T47D (cell line): ENCODE measurements at regions not wholly inside any gene's neighbourhood (a gene's known extent, or its start where the extent isn't known, plus 50 kb on each side); places are given as distances from the start of the nearest gene placed in this dataset.

Source experiments
- DNase-seq, 2 experiments: peaks; one replicate each; pipeline versions ENCODE4 v3.0.0 to v3.0.0-alpha.2; 2011 to 2012; ENCODE audit warnings: low read depth in 1 of 2, low spot score in 1 of 2
- JUND ChIP-seq: IDR thresholded peaks from 2 replicates; pipeline ENCODE4 v1.6.1; 2012; ENCODE audit warnings: low read depth
- in situ Hi-C: cut with HindIII; loops from 2 replicates; pipeline ENCODE4 v1.10.0; 2016; ENCODE audit warnings: low sequenced_read_pairs, low pct_unique_long_range_greater_than_20kb

GRCh38 chr2:18301421-18302139, 258.9 kb downstream of the RDH14 start:
- DNase-seq: no peak
- in situ Hi-C loops: no loop called here
- TF ChIP-seq JUND: no peak

- in situ Hi-C loops: no loop called here
- DNase-seq: peak in 1 of 2 experiments; percentile 7
- no peak for TF ChIP-seq JUND
Observed at GRCh38 chr2:18299423-18300212, 260.8 kb downstream of the RDH14 start.

GRCh38 chr2:18297534-18298058, 262.9 kb downstream of the RDH14 start:
- no peak for TF ChIP-seq JUND
- DNase-seq: no peak
- in situ Hi-C loops: no loop called here

- in situ Hi-C loops: no loop called here
- TF ChIP-seq JUND: no peak
- DNase-seq: no peak
Observed at GRCh38 chr2:18290386-18290785, 270.1 kb downstream of the RDH14 start.

GRCh38 chr2:18286897-18287296, 273.6 kb downstream of the RDH14 start:
- no peak for TF ChIP-seq JUND
- no peak for DNase-seq
- in situ Hi-C loops: no loop called here

GRCh38 chr2:18284331-18284730, 276.1 kb downstream of the RDH14 start:
- in situ Hi-C loops: no loop called here
- no peak for TF ChIP-seq JUND
- no peak for DNase-seq

GRCh38 chr2:18282026-18282425, 278.4 kb downstream of the RDH14 start:
- no peak for DNase-seq
- no peak for TF ChIP-seq JUND
- in situ Hi-C loops: no loop called here

- in situ Hi-C loops: no loop called here
- TF ChIP-seq JUND: no peak
- no peak for DNase-seq
Observed at GRCh38 chr2:18276583-18277075, 283.8 kb downstream of the RDH14 start.

- TF ChIP-seq JUND: no peak
- no peak for DNase-seq
- in situ Hi-C loops: no loop called here
Observed at GRCh38 chr2:18273205-18273604, 287.2 kb downstream of the RDH14 start.

- DNase-seq: no peak
- TF ChIP-seq JUND: no peak
- in situ Hi-C loops: no loop called here
Observed at GRCh38 chr2:18272148-18272494, 288.3 kb downstream of the RDH14 start.

- in situ Hi-C loops: no loop called here
- TF ChIP-seq JUND: no peak
- no peak for DNase-seq
Observed at GRCh38 chr2:18271370-18272147, 288.9 kb downstream of the RDH14 start.

GRCh38 chr2:18268400-18268799, 292.1 kb downstream of the RDH14 start:
- DNase-seq: no peak
- in situ Hi-C loops: no loop called here
- TF ChIP-seq JUND: no peak
